NT2/D1 (cell line): ENCODE measurements at regions not wholly inside any gene's neighbourhood (a gene's known extent, or its start where the extent isn't known, plus 50 kb on each side); places are given as distances from the start of the nearest gene placed in this dataset.

Experiments used
- DNase-seq: peaks from one replicate; pipeline ENCODE4 v3.0.0-alpha.2; 2011; ENCODE audit warnings: low read depth, low spot score
- H3K27me3 ChIP-seq: 2 replicates; pipeline ENCODE4 v1.6.0; 2011; ENCODE audit warnings: mild to moderate bottlenecking; ENCODE audit not compliant: insufficient read length, insufficient read depth
- H3K36me3 ChIP-seq: 2 replicates; pipeline ENCODE4 v1.6.1; 2011; ENCODE audit warnings: mild to moderate bottlenecking, low read length, mixed read lengths; ENCODE audit not compliant: insufficient read depth, insufficient read length
- H3K4me1 ChIP-seq: 2 replicates; pipeline ENCODE4 v1.5.1; 2011; ENCODE audit not compliant: insufficient read depth, insufficient read length
- H3K4me3 ChIP-seq: 2 replicates; pipeline ENCODE4 v1.5.1; 2011; ENCODE audit warnings: low read depth; ENCODE audit not compliant: insufficient read length
- H3K9ac ChIP-seq: 2 replicates; pipeline ENCODE4 v1.6.0; 2011; ENCODE audit warnings: low read depth; ENCODE audit not compliant: insufficient read length
- H3K9me3 ChIP-seq: 2 replicates; pipeline ENCODE4 v1.5.1; 2011; ENCODE audit warnings: mild to moderate bottlenecking, low read length; ENCODE audit not compliant: insufficient read depth
- SUZ12 ChIP-seq: IDR thresholded peaks from 2 replicates; pipeline ENCODE4 v1.6.1; 2011; ENCODE audit not compliant: insufficient read length, insufficient read depth; ENCODE audit errors: extremely low read depth
- YY1 ChIP-seq: IDR thresholded peaks from 2 replicates; pipeline ENCODE4 v1.6.1; 2011; ENCODE audit not compliant: insufficient read length, insufficient read depth
- ZNF274 ChIP-seq: IDR thresholded peaks from 2 replicates; pipeline ENCODE4 v1.6.1; 2011; ENCODE audit warnings: mild to moderate bottlenecking, low read depth, low read length

DNA sequence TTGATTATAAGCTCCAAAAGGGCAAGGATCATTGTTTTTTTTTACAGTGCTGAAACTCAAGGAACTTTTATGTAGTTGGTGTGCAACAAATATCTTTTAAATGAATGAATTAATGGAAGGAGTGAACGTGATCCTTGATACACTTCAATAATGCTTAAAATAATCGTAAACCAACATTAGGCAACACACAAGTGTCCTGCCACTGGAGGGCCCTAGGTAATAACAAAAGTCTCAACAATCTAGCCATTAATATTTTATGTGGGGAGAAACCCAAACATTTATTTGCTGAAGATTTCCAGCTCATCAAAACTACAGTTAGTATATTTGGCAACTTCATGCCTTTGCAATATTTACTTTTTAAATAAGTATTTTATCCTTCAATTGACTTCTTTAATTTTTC is 309.0 kb upstream of the FBXL7 start:
- H3K4me1 ChIP-seq, result no peaks in the 10 kb centered on the region
- TF ChIP-seq SUZ12 (no peak), ZNF274 (no peak), YY1 (no peak)
- no peak overlapping the region for H3K4me3 ChIP-seq
- H3K9me3 ChIP-seq, result no peaks in the 10 kb centered on the region
- H3K9ac ChIP-seq, result no peak overlapping the region
- no peaks in the 10 kb centered on the region for H3K36me3 ChIP-seq
- H3K27me3 ChIP-seq, result no peaks in the 10 kb centered on the region
- DNase-seq, result no peak

DNA sequence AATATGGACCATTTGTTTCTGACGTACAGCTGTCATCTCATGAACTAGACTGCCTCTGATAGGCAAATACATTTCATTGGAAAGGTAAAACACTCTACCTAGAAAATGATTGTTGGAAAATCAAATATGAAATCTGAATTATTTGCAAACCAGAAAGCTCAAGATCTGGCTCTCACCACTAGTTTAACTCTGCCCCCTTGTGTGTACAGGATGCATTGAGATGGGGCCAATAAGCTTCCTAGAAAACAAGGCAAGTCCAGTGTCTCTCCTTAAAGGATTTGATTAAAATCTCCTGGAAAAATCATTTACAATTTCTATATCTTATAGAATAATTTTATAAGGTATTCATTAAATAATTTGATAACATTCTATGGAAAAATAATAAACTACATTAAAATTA is 311.9 kb upstream of the ANKH start:
- no peak overlapping the region for H3K9ac ChIP-seq
- no peaks in the 10 kb centered on the region for H3K9me3 ChIP-seq
- H3K36me3 ChIP-seq, result no peaks in the 10 kb centered on the region
- no peak overlapping the region for H3K4me3 ChIP-seq
- no peak for TF ChIP-seq YY1
- H3K27me3 ChIP-seq, result no peaks in the 10 kb centered on the region
- no peaks in the 10 kb centered on the region for H3K4me1 ChIP-seq
- no peak for DNase-seq

DNA sequence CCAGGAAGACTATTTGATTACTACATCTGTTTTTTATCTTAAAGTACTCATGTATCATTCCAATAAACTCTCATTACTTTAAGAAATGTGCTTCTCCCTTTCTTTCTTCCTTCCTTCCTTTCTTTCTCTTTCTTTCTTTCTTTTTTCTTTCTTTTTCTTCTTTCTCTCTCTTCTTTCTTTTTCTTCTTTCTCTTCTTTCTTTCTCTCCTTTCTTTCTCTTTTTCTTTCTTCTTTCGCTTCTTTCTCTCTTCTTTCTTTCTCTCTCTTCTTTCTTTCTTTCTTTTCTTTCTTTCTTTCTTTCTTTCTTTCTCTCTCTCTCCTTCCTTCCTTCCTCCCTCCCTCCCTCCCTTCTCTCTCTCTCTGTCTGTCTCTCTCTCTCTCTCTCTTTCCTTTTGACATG is 298.6 kb upstream of the ANKH start:
- no peak for DNase-seq
- no peaks in the 10 kb centered on the region for H3K36me3 ChIP-seq
- H3K4me1 ChIP-seq, result no peaks in the 10 kb centered on the region
- TF ChIP-seq ZNF274, result no peak
- TF ChIP-seq YY1, result no peak
- no peak for TF ChIP-seq SUZ12
- no peak overlapping the region for H3K9ac ChIP-seq
- no peaks in the 10 kb centered on the region for H3K27me3 ChIP-seq
- no peaks in the 10 kb centered on the region; the same call in 1 of the 2 replicates for H3K9me3 ChIP-seq
- no peak overlapping the region for H3K4me3 ChIP-seq

DNA sequence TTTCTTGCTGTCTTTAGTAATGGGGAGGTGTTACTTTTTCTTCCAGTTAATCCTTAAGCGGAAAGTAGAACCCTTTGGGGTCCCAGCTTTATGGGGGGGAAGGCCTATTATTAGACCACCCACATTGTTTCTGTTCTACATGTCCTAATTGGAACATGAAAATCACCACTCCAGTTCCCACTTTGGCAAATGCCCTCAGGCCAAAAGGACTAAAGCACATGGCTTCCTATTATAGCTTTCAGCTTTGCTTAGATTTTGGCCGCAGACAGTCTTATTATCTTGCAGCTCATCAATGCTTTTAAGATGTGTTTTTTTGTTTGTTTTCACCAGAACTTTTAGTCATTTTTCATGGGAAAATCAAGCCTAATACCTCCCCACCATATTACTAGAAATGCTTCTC is 296.8 kb upstream of the ANKH start:
- no peaks in the 10 kb centered on the region for H3K36me3 ChIP-seq
- no peak overlapping the region for H3K9ac ChIP-seq
- no peaks in the 10 kb centered on the region for H3K27me3 ChIP-seq
- H3K4me3 ChIP-seq, result no peak overlapping the region
- H3K9me3 ChIP-seq, result no peaks in the 10 kb centered on the region; the same call in 1 of the 2 replicates
- H3K4me1 ChIP-seq, result no peaks in the 10 kb centered on the region
- DNase-seq, result no peak
- TF ChIP-seq SUZ12 (no peak), ZNF274 (no peak), YY1 (no peak)

DNA sequence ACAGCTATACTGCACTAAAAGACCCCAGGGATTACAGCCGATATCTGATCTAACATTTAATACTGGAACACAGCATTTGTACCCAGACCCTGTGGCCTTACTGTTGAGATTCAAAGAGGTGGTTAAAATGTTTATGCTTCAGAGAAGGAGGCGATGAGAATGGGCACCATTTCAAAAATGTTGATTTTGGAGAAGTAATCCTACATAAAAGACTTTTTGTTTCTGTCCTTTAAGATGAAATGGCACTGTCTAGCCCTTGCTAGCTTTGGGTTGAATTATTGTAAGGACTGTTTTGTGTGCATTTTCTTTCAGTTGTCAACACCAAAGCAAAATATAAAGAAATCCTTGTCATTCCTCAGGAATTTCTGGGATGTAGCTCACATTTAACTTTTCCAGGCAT is 288.5 kb upstream of the ANKH start:
- H3K9me3 ChIP-seq, result no peaks in the 10 kb centered on the region
- no peaks in the 10 kb centered on the region for H3K4me1 ChIP-seq
- H3K4me3 ChIP-seq, result no peak overlapping the region
- DNase-seq, result no peak
- no peaks in the 10 kb centered on the region for H3K36me3 ChIP-seq
- TF ChIP-seq SUZ12 (no peak), ZNF274 (no peak), YY1 (no peak)
- H3K27me3 ChIP-seq, result no peaks in the 10 kb centered on the region
- no peak overlapping the region for H3K9ac ChIP-seq

DNA sequence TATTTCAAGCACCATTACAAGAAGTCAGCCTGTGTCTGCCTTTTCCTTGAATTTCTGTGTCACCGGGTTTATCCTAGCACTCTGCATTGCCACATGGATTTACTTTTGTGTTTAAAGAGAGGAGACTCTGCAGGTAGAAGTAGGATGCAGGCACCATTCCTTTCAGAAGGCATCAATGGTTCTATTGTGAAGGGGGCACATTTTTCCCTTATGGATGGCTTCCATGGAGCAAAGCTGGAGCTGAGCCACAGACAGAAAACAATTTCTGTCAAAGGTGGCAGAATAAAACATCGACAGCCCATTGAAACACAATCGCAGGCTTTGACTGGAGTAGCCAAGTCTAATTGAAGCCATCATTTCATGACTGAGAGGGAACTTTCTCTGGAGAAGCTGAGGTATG is 288.0 kb upstream of the ANKH start:
- no peaks in the 10 kb centered on the region for H3K4me1 ChIP-seq
- TF ChIP-seq YY1, result no peak
- no peak for TF ChIP-seq SUZ12
- no peak for TF ChIP-seq ZNF274
- DNase-seq, result no peak
- no peak overlapping the region for H3K4me3 ChIP-seq
- no peak overlapping the region for H3K9ac ChIP-seq
- no peaks in the 10 kb centered on the region for H3K27me3 ChIP-seq
- no peaks in the 10 kb centered on the region for H3K36me3 ChIP-seq
- H3K9me3 ChIP-seq, result no peaks in the 10 kb centered on the region

DNA sequence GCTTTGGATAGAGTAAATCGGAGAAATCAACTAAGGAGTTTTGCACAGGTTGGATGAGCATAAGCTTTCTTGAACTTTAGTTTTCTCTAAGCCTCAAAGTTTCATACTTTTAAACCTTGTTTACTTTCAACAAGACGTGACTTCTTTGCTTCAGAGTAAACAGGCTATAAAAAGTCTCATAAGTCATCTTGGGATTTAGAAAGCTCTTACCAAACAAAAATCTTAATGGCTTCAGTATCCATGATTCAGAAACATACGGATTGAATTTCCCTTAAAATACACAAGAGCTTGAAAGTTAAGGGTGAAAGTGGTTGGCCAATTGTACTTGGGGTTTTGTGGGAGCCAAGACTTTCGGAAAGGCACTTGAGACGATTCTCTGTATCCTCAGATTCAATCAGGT is 270.9 kb upstream of the ANKH start:
- no peaks in the 10 kb centered on the region for H3K9me3 ChIP-seq
- TF ChIP-seq YY1 (no peak), ZNF274 (no peak), SUZ12 (no peak)
- H3K4me1 ChIP-seq, result no peaks in the 10 kb centered on the region
- no peak overlapping the region for H3K4me3 ChIP-seq
- no peaks in the 10 kb centered on the region for H3K27me3 ChIP-seq
- DNase-seq, result no peak
- H3K36me3 ChIP-seq, result no peaks in the 10 kb centered on the region
- no peak overlapping the region for H3K9ac ChIP-seq

DNA sequence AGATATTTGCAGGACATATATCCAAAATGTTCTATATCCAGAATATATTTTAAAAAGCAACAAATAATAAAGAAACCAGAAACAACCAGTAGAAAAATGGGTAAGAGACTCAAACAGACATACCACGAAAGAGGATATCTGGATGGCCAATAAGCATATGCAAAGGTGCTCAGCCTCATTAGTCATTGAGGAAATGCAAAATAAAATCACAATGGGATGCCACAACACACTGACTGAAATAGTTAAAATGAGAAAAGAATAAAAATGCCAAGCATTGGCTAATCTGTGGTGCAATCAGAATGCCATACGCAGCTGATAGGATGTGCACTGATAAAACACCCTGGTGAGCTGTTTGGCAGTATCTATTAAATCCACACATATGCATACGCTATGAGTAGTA is 265.8 kb upstream of the ANKH start:
- Histone ChIP-seq H3K36me3 (no peaks in the 10 kb centered on the region), H3K27me3 (no peaks in the 10 kb centered on the region), H3K9me3 (no peaks in the 10 kb centered on the region; the same call in 1 of the 2 replicates), H3K4me3 (no peak overlapping the region), H3K9ac (no peak overlapping the region), H3K4me1 (no peaks in the 10 kb centered on the region)
- peak; percentile 13 for DNase-seq
- TF ChIP-seq YY1 (no peak), SUZ12 (no peak), ZNF274 (no peak)
